CD1c-positive myeloid dendritic cell (primary cell): ENCODE measurements at regions not wholly inside any gene's neighbourhood (a gene's known extent, or its start where the extent isn't known, plus 50 kb on each side); places are given as distances from the start of the nearest gene placed in this dataset.

Experiments
- DNase-seq: peaks from one replicate; pipeline ENCODE4 v3.0.0-alpha.2; 2016; ENCODE audit errors: extremely low spot score

DNA sequence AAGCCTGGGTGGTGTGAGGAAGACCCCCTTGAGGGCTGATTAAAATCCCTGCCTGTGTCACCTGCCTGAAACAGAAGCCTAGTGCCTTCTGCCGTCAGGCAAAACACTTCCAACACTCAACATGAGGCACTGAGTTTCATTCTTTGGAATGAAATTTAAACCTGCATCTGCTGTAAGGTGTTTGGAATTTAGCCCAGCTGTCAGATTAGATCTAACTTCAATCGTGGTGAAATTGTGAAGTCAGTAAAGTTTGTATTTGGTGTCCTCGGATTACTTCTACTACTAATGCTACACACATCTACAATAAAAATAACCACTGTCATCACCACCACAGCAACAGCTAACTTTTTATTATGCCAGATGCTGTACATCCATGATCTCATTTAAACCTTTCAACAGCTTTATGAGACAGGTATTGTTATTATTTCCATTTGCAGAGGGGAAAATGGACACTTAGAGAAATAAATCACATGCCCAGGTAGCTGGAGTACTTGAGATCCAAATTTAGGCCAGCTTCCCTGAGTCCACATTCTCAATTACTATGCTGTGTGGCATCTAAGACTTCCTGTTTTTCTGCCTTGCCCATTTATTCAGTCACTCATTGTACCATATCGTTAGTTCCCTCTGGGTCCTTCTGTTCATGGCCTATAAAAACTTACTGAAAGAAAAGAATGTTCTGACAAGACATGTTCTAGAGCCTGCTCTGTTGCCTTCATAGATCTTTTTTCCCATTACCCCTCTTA, 98.2 kb upstream of the GCFC2 start:
- DNase-seq = no peak

DNA sequence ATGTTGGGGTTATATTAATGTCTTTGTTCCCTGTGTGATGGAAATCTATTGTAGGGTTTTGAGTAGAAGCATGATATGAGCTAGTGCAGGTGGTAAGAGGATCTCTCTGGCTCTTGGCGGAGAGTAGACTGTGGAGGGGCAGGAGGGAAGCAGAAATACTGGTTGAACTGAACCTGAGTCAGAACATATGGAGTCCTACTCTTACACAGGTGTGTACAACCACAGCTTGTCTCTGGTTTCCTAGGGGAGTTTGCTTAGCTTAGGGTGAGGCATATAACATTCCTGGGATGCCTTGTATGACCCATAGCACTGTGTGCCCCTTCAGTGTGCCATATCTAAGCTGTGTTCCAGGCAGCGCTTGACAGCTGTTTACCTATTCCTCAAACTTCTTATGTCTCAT, 97.3 kb upstream of the GCFC2 start:
- DNase-seq = no peak

DNA sequence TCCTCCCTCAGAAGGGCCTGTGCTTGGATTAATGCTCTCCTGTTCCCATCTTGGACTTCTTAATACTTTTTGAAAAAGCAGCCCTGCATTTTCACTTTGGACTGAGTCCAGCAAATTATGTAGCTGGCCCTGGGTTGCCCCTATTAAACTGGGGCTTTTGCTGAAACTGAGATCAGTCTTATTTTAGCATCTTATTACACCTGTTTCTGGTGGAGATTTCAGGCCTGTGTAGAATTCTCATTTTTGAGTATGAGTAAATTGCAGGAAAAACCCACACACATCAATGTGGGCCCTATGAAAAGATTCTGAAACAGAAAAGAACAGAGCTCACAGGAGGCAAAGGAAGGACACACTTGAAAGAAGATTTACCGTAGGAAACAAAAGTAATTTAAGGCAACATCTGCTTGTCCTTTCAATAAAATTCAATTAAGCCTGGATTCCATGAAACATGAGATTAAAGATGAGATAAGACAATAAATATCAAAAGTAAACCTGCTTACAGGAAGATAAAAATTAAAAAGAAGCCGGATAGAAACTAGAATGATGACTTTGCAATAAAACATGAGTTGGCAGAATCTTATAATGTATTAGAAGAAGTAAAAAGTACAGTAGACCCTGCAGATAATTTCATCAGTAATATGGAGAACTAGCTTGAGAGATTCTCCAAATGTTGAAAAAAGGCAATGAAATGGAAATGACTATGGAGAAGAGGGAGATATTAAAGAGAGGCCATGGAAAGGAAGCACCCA, 90.7 kb upstream of the GCFC2 start:
- no peak for DNase-seq

DNA sequence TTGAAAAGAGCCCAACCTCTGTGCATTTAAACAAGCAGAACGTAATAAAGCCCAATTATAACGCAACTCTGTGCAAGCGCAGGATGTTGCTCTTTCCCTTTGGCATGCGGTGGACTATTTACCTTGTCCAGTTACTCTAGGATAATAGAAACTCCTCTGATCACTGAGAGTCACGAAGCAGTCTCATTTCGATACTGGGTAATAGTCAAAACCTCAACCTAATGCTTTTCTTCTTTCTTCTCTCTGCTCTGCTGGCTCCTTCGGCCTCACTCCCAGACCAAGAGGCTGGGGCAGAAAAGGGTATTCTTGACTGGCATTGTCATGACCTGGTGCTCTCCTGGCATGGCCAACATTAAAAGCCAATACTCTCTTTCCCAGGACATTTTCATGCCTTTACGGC, 89.7 kb upstream of the GCFC2 start:
- DNase-seq = no peak

DNA sequence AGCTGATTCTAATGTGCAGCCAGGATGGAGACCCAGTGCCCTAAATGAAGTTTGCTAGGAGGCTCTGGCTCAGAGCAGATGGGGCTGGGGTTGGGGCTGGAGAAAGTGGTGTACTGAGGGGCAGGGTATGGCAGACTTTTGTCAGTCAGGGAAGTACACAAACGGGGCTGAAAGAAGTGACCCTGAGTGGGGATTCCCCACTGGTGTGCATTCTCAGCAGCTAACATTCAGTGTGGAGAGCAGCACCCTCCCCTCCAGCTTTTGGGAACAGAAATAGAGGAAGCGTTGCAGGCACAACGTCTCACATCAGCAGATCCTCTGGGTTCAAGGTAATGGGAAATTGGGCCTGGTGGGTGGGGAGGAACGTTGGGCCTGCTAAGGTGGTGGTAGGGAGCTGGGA, 89.1 kb upstream of the GCFC2 start:
- no peak for DNase-seq

DNA sequence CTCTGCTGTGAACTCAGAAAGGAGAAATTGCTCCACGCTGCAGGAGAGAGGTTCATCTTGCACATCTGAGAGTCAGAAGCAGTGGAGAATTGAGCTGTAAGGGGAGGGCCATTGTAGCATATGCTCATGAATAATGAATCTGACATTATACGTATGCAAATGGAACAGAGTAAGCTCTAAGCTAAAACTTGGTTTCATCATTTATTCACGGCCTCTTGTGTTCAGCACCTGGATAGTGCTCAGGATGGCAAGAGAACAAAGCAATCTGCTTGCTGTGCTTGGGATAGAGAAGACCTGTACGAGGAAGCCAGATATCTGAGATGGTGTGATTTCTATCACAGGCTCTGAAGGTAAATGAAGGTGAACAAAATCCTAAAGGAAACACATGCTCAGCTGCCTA, 87.9 kb upstream of the GCFC2 start:
- DNase-seq = no peak

DNA sequence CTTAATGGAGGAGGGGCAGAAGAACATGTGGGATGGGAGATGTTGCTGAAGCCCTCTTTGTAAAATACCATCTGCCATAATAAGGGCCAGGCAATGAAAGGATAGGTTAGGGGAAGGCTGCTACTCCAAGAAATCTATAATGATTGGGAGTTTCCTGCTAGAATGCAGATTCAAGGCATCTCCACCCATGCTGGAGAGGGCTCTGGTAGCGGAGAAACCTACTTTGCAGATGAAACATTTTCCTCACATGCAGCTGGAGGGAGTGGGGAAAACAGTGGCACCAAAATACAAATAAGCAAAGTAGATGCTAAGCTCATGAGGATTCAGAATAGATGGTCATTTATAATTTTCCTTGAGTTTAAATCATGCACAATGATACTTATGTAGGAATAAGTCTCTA, 82.3 kb upstream of the GCFC2 start:
- no peak for DNase-seq

DNA sequence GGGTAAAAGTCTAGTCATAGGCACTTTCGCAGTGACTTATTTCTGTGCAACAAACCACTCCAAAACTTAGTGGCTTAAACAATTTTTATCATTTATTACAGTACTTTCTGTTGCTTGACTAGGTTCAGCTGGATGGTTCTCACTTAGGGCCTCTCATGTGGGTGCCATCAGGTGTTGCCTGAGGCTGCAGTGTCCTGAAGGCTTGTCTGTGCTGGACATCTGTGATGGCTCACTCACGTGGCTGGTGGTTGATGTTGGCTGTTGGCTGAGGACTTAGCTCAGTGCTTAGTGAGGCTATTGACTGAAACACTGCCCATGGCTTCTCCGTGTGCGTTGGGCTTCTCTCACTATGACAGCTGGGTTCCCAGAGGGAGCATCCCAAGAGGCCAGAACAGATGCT, 81.4 kb upstream of the GCFC2 start:
- DNase-seq = no peak

DNA sequence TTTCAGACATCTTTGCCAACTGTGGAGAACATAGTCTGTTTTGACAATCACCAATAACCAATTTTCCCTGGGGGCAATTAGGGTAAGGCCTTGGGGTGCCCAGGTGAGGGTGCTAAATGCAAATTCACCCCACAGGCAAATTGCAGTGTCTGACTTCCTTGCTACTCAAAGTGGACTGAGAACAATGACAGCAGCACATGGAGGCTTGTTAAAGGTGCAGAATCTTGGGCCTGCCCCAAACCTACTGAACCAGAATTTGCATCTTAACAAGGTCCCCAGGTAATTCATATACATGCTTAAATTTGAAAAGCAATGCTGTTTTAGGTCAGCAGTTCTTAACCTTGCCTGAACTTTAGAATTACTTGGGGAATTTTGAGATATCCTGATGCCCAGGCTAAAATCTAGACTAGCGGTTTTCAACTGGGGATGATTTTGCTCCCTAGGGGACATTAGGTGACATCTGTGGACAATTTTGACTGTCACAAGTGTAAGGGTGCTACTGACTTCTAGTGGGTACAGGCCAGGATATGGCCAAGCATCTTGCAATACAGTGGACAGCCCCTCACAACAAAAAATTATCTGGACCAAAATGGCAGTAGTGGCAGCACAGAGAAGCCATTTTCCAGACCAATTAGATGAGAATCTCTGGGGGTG, 80.2 kb upstream of the GCFC2 start:
- DNase-seq = no peak

DNA sequence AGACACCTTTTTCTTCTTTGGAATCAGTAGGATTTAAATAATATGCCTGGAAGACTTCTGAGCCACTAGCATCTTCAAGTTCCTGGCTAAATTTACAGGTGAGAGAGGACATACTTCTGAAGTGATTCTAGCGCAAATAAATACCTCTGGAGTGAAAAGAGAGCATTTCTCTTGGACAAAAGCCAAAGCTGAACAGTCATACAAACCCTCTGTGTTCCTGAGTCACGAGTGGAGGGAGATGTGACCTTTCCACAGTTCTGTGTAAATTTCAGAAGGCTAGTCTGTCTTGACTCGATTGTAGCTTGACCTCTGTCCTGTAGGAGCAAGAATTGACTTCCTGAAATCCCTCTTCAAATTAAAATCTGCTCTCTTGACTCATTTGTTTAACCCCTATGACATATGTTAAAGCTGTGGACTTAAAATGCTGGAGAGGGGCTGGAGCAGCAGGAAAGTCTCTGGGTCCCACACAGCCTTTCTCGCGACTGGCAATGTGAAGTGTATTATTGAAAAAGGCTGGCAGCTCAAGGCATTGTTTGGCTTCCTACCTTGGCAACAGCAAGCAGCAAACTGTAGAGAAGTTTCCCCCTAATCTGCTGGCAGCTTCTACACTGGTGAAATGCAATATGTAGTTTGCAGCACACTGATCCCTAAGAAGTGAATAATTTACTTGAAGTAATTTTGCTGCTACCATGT, 79.6 kb upstream of the GCFC2 start:
- no peak for DNase-seq

DNA sequence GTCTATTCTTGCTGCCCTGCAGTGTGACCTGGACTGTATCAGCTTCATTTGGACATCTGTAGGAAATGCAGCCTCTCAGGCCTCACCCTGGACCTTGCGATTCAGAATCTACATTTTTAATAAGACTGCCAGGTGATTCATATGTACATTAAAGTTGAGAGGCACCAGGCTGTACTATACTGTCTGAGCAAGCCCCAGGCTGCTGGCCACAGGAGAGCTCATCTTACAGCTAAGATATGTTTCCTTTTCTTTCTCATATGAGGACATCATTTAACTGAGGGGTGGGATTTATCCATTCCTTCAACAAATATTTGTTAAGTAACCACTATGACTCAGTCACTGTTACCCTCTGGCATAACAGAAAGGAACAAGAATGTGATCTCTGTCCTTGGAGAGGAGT, 78.2 kb upstream of the GCFC2 start:
- DNase-seq = no peak

DNA sequence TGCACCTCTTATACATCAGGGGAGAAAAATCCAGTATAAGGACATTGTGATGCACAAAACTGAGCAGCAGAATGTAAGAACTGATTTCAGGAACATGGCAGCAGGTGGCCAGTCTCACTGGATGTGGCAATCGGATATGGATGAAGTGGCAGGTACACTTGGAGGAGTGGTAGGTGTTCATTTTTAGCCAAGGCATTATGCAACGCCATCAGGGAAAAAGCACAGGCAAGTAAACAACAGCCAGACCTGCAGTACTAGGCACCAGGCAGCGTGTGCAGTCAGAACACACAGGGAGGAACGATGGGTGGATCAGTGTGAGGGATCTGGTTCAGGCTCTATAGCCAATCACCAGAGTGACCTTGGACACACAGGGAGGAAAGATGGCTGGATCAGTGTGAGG, 77.4 kb upstream of the GCFC2 start:
- DNase-seq = no peak

DNA sequence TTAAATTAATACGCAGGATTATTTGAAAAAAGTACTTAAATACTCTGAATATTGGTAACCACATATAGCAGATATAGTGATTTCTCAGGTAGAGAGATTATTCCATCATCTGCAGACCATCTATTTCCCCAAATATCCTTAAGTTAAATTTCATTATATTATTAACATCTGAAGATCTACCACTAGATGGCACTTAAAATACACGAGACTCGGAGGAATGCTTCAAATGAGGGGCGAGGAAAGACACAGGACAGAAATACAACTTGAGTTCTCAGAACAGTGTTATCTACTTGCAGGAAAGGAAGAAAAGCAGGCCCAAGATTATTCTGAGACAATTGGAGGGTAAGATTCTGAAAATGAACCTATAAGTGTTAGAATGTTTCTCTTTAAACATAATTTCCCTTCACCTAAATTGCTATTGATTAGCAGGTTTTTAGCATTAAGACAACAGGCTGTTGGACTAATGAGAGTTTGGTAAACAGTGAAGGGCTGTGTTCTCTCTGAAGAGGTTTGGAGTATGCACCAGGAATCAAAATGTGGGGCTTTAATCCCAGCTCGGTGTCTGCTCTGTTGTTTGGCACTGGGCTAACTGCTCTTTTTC, 76.9 kb upstream of the GCFC2 start:
- peak; percentile 2 for DNase-seq

DNA sequence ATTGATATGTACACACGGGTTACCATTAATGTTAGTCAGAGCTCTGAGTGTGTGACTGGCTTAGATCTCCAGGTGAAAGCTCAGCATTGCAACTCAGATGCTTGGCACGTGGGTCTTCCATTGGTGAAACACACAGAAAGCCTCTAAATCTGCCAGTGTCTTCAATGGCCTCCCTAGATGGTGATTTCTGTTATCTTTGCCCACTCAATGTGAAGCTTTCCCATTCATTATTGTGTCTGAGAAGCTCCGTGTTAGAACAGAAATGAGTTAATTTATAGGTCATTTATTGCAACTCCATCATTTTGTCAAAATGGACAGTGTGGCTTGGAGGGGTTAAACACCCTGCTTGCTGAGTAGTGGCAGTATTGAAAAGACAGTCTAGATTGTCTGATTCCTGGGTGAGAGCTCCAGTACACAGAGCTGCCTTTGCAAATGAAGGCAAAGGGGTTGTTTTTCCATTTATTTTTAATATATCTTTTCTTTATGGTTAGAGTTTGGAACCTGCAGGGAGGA, 64.7 kb upstream of the GCFC2 start:
- DNase-seq = no peak

DNA sequence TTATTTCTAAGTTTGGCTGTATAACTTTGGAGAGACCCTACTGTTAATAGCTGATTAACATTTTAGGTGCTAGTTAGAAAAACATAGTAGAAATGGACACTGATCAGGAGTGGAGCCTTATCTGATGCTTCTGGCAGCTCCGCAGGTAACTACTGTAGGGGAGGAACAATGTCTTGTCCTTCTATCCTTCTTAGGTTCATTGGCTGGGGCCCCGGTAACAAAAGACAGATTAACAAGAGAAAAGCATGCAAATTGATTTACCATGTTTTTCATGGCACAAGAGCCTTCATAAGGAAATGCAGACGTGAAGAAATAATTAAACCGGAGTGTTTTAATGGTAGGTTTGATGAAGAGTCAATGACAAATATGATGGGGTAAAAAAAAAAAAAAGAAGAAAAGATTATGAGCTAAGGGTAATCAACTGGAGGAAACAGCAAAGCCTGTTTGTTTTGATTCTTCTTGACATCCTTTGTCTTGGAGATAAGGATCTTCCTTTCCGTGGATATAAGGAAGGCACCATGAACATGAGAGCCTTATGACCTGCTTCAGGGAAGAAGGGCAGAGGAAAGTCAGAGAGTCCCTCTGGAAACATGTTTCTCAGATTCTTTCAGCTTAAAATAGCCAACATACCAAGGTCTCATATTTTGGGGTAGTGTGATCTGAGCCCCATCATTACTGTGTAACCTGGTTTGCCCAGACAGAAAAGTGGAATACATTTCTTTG, 62.4 kb upstream of the GCFC2 start:
- DNase-seq = no peak

DNA sequence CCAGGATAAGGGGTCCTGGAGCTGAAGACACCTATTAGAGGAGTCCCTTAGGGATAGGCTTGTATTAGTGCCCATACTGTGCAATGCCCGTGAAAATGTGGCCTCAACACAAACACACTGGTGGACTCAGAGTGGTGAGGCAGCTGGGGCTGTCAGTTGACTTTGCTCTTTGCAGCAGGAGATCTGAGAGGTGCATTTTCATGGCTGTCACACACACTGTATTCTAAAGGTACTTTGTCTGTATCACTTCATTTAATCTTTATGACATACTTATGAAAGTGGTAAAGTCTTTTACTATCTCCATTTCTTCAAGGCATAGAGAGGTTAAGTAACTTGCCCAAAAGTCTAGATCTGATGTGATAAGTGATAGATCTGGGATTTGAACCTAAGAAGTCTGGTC, 55.1 kb upstream of the GCFC2 start:
- DNase-seq = no peak

DNA sequence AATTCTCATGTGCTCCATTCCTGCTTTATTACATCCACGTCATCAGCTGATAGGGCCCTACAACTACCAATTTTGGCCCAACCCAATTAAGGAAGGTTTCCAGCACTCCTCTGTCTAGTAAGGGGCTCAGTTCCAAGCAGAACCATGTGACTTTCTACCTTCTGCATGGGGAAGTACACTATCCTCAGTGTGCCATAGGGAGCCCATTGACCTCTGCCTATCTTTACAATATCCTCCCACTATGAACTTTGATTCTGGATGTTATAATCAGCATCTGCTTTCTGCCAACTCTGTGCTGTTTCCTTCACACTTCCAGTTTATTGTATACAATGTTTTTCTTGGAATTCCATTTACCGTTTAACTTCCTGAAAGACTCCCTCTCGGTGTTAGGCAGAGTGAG, 53.9 kb upstream of the GCFC2 start:
- no peak for DNase-seq
